Astrocyte of the spinal cord (primary cell): ENCODE measurements at regions not wholly inside any gene's neighbourhood (a gene's known extent, or its start where the extent isn't known, plus 50 kb on each side); places are given as distances from the start of the nearest gene placed in this dataset.
"Not testable (repeated sequence)": the region's sequence is repeated elsewhere in the genome, so short reads cannot be mapped to it uniquely, and the experiment has no call there.

Experiments
- DNase-seq: peaks from one replicate; pipeline ENCODE4 v3.0.0; 2011; ENCODE audit warnings: low read depth, low spot score
- H3K4me3 ChIP-seq: 2 replicates; pipeline ENCODE4 v1.5.1; 2011; ENCODE audit warnings: low read depth, mild to moderate bottlenecking, low read length, moderate library complexity
- in situ Hi-C: cut with HindIII; loops from 2 replicates; pipeline ENCODE4 v1.10.0; 2017; ENCODE audit warnings: low sequenced_read_pairs
- TF ChIP-seq, protein P1 (sequence below): IDR thresholded peaks from 2 replicates; pipeline ENCODE4 v1.5.1; 2012; ENCODE audit warnings: low read depth, mild to moderate bottlenecking, low read length, inconsistent platforms

DNA sequence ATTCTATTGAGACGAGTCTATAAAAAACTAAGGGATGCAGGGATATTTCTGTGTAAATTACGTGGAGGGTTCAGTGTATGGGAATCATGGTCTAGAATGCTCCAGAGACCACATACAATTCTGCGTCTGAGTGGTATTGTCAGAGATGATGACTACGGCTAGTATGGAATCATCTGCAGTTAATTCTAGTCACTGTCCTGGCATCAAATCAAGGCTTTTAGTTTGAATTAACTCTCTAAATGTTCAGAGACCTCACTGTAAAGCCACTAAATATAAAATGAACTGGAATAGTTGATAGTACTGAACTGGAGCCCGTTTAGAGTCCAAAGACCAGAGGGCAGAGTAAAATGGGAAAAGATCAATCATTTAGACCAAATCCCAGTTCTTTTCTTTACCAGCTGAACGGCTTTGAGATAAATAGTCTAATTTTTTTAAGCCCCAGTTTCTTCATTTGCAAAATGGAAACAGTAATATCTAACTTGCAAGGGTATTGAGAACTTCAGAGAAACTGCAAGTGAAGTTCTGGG lies 599.8 kb downstream of the EBF1 start:
- no peak overlapping the region for H3K4me3 ChIP-seq
- in situ Hi-C loops: no loop called here
- TF ChIP-seq, protein P1, sequence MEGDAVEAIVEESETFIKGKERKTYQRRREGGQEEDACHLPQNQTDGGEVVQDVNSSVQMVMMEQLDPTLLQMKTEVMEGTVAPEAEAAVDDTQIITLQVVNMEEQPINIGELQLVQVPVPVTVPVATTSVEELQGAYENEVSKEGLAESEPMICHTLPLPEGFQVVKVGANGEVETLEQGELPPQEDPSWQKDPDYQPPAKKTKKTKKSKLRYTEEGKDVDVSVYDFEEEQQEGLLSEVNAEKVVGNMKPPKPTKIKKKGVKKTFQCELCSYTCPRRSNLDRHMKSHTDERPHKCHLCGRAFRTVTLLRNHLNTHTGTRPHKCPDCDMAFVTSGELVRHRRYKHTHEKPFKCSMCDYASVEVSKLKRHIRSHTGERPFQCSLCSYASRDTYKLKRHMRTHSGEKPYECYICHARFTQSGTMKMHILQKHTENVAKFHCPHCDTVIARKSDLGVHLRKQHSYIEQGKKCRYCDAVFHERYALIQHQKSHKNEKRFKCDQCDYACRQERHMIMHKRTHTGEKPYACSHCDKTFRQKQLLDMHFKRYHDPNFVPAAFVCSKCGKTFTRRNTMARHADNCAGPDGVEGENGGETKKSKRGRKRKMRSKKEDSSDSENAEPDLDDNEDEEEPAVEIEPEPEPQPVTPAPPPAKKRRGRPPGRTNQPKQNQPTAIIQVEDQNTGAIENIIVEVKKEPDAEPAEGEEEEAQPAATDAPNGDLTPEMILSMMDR: no peak
- no peak for DNase-seq

DNA sequence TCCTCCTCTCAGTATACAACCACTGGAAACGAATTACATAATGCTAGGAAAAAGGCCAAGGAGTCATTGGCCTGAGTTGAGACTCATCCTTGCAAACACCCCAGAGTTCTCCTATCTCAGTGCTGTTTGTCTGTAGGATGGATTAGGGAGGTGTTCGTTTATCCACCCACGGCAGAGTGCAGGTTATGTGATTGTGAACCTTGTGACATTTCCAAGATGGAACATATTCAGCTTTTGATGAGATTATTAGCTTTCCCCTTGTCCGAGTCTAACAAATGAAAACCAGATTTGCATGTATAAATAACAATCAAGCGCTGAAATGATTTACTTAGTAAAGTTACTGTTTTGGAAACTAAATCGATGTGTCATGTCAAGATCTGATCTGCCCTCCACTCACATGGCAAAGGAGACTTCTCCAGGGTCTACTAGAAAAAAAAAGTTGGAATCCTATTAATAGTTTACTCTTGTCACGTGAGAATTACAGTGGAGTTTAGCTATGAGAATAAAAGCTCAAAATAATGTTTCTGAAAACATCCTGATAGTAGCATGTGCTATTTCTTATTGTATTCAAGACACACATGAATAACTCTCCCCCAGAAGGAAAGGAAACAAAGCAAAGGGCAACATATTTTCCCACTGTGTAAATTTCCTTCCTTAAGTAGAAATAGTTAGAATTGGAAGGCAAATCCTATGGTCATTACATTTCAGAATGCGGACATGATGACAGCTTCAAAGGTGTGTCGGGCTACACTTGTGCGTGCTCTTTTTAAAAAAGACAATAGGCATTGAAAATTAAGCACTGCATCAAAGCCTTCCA lies 600.4 kb downstream of the EBF1 start:
- no peak overlapping the region for H3K4me3 ChIP-seq
- TF ChIP-seq, protein P1: no peak
- no peak for DNase-seq
- in situ Hi-C loops: no loop called here

DNA sequence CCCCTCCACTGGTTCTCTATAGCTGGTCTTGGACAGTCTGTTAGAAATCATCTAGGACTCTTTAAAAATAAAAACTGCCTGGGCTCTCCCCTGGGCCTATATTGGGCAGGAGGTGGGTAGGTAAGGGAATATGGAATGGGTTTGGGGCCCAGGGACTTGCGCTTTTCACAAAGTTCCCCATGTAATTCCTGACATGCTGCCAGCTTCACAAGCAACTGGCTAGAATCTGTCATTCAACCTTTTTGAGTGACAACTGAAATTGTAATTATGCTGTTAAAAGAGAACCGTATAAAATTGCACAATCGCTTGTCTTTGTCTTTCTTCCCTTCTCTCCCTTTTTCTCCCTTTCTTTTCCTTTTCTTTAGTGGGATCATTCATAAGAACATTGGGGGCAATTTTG lies 603.1 kb downstream of the EBF1 start:
- TF ChIP-seq, protein P1: no peak

DNA sequence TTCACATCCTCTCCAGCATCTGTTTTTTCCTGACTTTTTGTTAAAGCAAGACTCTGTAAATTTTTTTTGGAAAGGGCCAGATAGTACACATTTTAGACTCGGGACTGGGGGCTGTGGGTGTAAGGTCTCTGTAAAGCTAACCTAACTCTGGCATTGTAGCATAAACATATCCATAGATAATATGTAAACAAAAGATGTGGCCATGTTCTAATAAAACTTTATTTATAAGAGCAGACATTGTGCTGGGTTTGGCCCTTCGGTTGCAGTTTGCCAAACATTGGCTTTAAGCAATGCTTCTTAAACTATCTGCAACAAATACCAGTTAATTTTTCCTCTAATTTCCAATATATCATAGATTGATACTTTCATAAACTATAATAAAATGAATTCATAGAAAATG lies 605.2 kb downstream of the EBF1 start:
- H3K4me3 ChIP-seq: no peak overlapping the region
- TF ChIP-seq, protein P1: no peak
- no peak for DNase-seq
- in situ Hi-C loops: no loop called here

More for the DNA sequence above, 603.1 kb downstream of the EBF1 start:
- in situ Hi-C loops: no loop called here
- no peak for DNase-seq
- no peak overlapping the region for H3K4me3 ChIP-seq

DNA sequence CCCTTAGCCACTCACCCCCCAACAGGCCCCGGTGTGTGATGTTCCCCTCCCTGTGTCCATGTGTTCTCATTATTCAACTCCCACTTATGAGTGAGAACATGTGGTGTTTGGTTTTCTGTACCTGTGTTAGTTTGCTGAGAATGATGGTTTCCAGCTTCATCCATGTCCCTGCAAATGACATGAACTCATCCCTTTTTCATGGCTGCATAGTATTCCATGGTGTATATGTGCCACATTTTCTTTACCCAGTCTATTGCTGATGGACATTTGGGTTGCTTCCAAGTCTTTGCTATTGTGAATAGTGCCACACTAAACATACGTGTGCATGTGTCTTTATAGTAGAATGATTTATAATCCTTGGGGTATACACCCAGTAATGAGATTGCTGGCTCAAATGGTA lies 605.7 kb downstream of the EBF1 start:
- H3K4me3 ChIP-seq, in situ Hi-C loops, DNase-seq: not testable (repeated sequence)

DNA sequence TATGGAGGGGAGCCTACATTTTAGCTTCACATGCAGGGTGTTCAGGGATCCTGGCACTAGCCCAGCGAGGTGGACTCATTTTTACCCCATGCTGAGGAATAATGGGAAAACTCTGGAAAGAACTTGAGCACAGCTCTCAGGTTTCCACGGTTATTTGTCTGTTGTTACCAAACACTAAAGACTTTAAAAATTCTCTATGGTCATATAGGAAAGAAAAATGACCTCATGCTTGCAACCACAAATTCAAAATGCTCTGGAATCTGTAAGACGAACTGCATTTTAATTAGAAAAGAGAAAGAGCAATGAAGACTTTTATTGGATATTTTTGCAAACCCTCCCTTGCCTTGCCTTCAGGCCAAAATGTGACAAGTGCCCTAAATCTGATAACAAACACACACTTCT lies 606.9 kb downstream of the EBF1 start:
- TF ChIP-seq, protein P1: no peak
- DNase-seq: peak; percentile 84
- in situ Hi-C loops: no loop called here
- H3K4me3 ChIP-seq: no peak overlapping the region

DNA sequence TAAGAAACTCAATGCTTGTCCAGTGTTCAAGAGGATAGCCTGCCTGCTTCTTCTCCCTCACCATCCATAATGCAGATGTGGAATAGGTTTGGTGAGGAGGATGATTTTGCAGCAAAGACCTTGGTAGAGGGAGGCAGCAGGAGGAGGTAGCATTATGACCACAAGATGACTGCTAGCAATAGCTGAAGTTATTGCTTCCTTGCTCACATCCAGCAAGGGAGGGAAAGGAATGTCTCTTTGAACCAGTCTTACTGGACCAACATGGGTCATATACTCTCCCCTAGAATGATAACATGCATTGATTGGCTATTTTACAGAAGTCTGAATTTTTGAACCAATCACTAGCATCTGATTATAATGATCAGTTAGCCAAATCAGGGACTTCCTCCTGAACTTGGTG lies 607.6 kb downstream of the EBF1 start:
- H3K4me3 ChIP-seq: no peak overlapping the region
- peak; percentile 5 for DNase-seq
- TF ChIP-seq, protein P1: no peak
- in situ Hi-C loops: no loop called here
